ENCODE measurements at regions not wholly inside any gene's neighbourhood (a gene's known extent, or its start where the extent isn't known, plus 50 kb on each side); places are given as distances from the start of the nearest gene placed in this dataset.
A peak's percentile ranks its signal among the peaks of the same experiment; 100 is the strongest.
"Not testable (repeated sequence)": the region's sequence is repeated elsewhere in the genome, so short reads cannot be mapped to it uniquely, and the experiment has no call there.

GRCh38 chr21:6428498-6429092 is 4092.8 kb upstream of the TPTE start:
- not testable (repeated sequence) for DNase-seq

GRCh38 chr21:6429924-6430323 is 4091.5 kb upstream of the TPTE start:
- not testable (repeated sequence) for DNase-seq

- not testable (repeated sequence) for DNase-seq
These were observed 4088.2 kb upstream of the TPTE start for GRCh38 chr21:6433149-6433548.

GRCh38 chr21:6436205-6436604 is 4085.2 kb upstream of the TPTE start:
- DNase-seq: not testable (repeated sequence)

- DNase-seq: not testable (repeated sequence)
These were observed 4084.2 kb upstream of the TPTE start for GRCh38 chr21:6436971-6437833.

- DNase-seq: not testable (repeated sequence)
These were observed 4083.6 kb upstream of the TPTE start for GRCh38 chr21:6437834-6438187.

GRCh38 chr21:6439058-6439457 is 4082.3 kb upstream of the TPTE start:
- not testable (repeated sequence) for DNase-seq

- DNase-seq: not testable (repeated sequence)
These were observed 4066.6 kb upstream of the TPTE start for GRCh38 chr21:6454648-6455340.

- DNase-seq: not testable (repeated sequence)
These were observed 4065.2 kb upstream of the TPTE start for GRCh38 chr21:6456011-6456661.

- not testable (repeated sequence) for DNase-seq
These were observed 4061.6 kb upstream of the TPTE start for GRCh38 chr21:6459761-6460160.

- DNase-seq: not testable (repeated sequence)
These were observed 4060.0 kb upstream of the TPTE start for GRCh38 chr21:6461358-6461757.

GRCh38 chr21:6464419-6464818 is 4057.0 kb upstream of the TPTE start:
- DNase-seq: not testable (repeated sequence)

- not testable (repeated sequence) for DNase-seq
These were observed 4055.2 kb upstream of the TPTE start for GRCh38 chr21:6466081-6466698.

- not testable (repeated sequence) for DNase-seq
These were observed 4054.7 kb upstream of the TPTE start for GRCh38 chr21:6466707-6467106.

GRCh38 chr21:6467189-6467774 is 4054.1 kb upstream of the TPTE start:
- not testable (repeated sequence) for DNase-seq

- not testable (repeated sequence) for DNase-seq
These were observed 4053.5 kb upstream of the TPTE start for GRCh38 chr21:6467907-6468306.

- DNase-seq: peak in 1 of 2 experiments; percentile 0
These were observed 4053.0 kb upstream of the TPTE start for GRCh38 chr21:6468331-6468860.

- DNase-seq: not testable (repeated sequence)
These were observed 4047.0 kb upstream of the TPTE start for GRCh38 chr21:6474250-6474968.

GRCh38 chr21:6481116-6481515 is 4040.3 kb upstream of the TPTE start:
- not testable (repeated sequence) for DNase-seq

- DNase-seq: not testable (repeated sequence)
These were observed 4038.8 kb upstream of the TPTE start for GRCh38 chr21:6482616-6483015.

- DNase-seq: not testable (repeated sequence)
These were observed 4037.7 kb upstream of the TPTE start for GRCh38 chr21:6483645-6484044.

All from stimulated activated CD4-positive, alpha-beta T cell treated with anti-CD3 and anti-CD28 coated beads, Interleukin-4, amount 100 ng/mL, for 4 hours (primary cell).